Heart right ventricle (tissue), 16 donors: ENCODE measurements at regions not wholly inside any gene's neighbourhood (a gene's known extent, or its start where the extent isn't known, plus 50 kb on each side); places are given as distances from the start of the nearest gene placed in this dataset.
A peak's percentile ranks its signal among the peaks of the same experiment; 100 is the strongest.

Experiments
- ATAC-seq, 8 donors: fragments of 200-7000 bp; cut with Tn5 transposase; one replicate each; pipeline ENCODE4 v1.9.1; 2020; ENCODE audit warnings: mild to moderate bottlenecking in 8 of 8, moderate library complexity in 8 of 8, moderate number of reproducible peaks in 1 of 8
- DNase-seq, 2 donors: peaks; one replicate each; pipeline ENCODE4 v3.0.0-alpha.2; 2020
- H3K27ac ChIP-seq, 10 donors: fragments of 200-600 bp; sonication (generic) in 2 of 10; one replicate each; pipeline versions ENCODE4 v1.5.0 to v1.8.0; 2020 to 2022; ENCODE audit warnings: mild to moderate bottlenecking in 3 of 10
- H3K27me3 ChIP-seq, 7 donors: fragments of 200-600 bp; one replicate each; pipeline ENCODE4 v1.8.0; 2021 to 2022; ENCODE audit warnings: mild to moderate bottlenecking in 2 of 7
- H3K36me3 ChIP-seq, 9 donors: fragments of 200-600 bp; sonication (generic) in 1 of 9; one replicate each; pipeline versions ENCODE4 v1.5.0 to v1.8.0; 2020 to 2022; ENCODE audit warnings: mild to moderate bottlenecking in 2 of 9
- H3K4me1 ChIP-seq, 9 donors: fragments of 200-600 bp; sonication (generic) in 1 of 9; one replicate each; pipeline versions ENCODE4 v1.5.0 to v1.8.0; 2020 to 2022; ENCODE audit warnings: mild to moderate bottlenecking in 4 of 9
- H3K4me3 ChIP-seq, 10 donors: fragments of 200-600 bp; sonication (generic) in 2 of 10; one replicate each; pipeline versions ENCODE4 v1.5.0 to v1.8.0; 2020 to 2022; ENCODE audit warnings: mild to moderate bottlenecking in 7 of 10, moderate library complexity in 2 of 10
- H3K9me3 ChIP-seq, 11 donors: fragments of 200-600 bp in 10 of 11; sonication (generic) in 2 of 11; one replicate each; pipeline versions ENCODE4 v1.5.0 to v1.8.0; 2013 to 2022; ENCODE audit warnings: mild to moderate bottlenecking in 2 of 11, control low read depth in 1 of 11, moderate library complexity in 1 of 11
- WGBS, 2 donors: extraction: QIAGEN DNeasy Blood & Tissue Kit; methylation state at CpG; one replicate each; pipeline ENCODE4 v1.1.7; 2013; ENCODE audit warnings: inconsistent platforms in 1 of 2; 5-methylcytosine and 5-hydroxymethylcytosine counted together
- intact Hi-C, 10 donors: fragments of 100-400 bp; cut with DNase I; formaldehyde crosslinking; loops; one replicate each; pipeline versions ENCODE4 v1.11.1 to v1.14.2; 2022
- TF ChIP-seq, protein P1 (sequence below), 9 donors: fragments of 200-600 bp; sonication (generic) in 2 of 9; IDR thresholded peaks; one replicate each; pipeline versions ENCODE4 v1.5.0 to v1.8.0; 2021 to 2022; ENCODE audit warnings: antibody characterized with exemption in 9 of 9, mild to moderate bottlenecking in 5 of 9, moderate library complexity in 1 of 9
- donor health status: Arrhythmogenic right ventricular cardiomyopathy.
- donor health status: ischemic (EF 13 %, LVEDD 7.1; RV severe dilation, severe dysfunction).
- donor health status: healthy with polysubstance abuse.
- donor health status: DM: no; HTN: yes; CAD: no.
- donor health status: DM: no; HTN: no; CAD: no.
- donor health status: ischemic (EF 25% LVEDD 6.9; RV normal size, moderate dysfunction).
- donor health status: ischemic (EF 25% LVEDD 5.7; RV mildly dilated, moderate dysfunction).
- donor health status: healthy.
- donor health status: DM: yes; HTN: yes; CAD: no.
- donor health status: Ischemic cardiomyopathy.
- donor health status: ischemic (EF 35%, LVEDD 5.7; RV mildly dilated, moderate dysfunction).
- donor health status: nonischemic (EF 11% LVEDD 7.7; RV severe dilation, severe dysfunction).
- donor health status: DM: yes; HTN: yes; CAD: no.
- donor health status: PGD.
- donor health status: ischemic (EF 29% LVEDD 5.4; RV normal size, mild dysfunction).
- donor health status: nonischemic (EF 23%, LVEDD 6.1; RV moderate dilation, normal function).

DNA sequence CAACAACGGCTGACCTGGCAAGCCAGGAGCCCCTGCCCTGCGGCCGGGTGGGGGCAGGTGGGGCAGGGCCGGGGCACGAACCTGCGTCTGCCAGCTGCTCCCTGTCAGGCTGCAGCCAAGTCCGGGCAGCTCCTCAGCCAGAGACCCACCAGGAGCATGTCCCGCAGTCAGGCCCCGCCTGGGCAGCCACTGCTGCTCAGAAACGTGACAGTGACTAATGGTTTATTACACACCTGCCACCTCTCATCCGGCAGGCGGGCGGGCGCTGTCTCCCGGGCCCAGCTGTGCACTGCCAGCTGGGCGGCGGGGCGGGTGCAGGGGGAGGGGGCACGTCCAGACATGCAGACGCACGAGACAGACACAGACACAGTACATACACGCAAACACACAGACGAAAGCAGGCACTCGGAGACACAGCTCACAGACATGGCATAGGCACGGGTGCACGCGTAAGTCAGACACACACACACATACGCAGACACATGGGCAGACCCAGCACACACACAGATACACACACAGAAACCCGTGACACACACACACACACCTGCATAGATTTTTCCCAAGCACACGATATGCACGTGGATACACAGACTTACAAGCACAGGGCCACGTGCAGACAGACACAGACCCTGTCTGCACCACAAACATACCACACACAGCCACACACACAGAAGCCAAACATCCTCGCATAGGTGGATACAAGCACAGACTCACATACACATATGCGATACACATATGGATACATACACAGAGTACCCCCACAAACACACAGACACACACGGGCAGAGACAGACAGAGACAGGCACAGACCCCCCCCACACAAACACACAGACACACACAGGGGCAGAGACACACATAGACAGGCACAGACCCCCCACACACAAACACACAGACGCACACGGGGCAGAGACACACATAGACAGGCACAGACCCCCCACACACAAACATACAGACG lies 248.3 kb upstream of the CIBAR2 start:
- H3K36me3 ChIP-seq, result no peaks in the 10 kb centered on the region
- H3K4me1 ChIP-seq, result peaks cover 0 to 7% (median 0%) of the 10 kb centered on the region in 9 donors
- H3K27ac ChIP-seq, result no peak overlapping the region
- ATAC-seq (no peak), DNase-seq (no peak)
- no peaks in the 10 kb centered on the region for H3K27me3 ChIP-seq
- H3K4me3 ChIP-seq, result no peak overlapping the region
- 85 to 87% methylated on average over 38 of the region's 38 CpGs for WGBS, 2 donors
- peaks cover 0 to 3% (median 0%) of the 10 kb centered on the region in 11 donors for H3K9me3 ChIP-seq
- TF ChIP-seq, protein P1, sequence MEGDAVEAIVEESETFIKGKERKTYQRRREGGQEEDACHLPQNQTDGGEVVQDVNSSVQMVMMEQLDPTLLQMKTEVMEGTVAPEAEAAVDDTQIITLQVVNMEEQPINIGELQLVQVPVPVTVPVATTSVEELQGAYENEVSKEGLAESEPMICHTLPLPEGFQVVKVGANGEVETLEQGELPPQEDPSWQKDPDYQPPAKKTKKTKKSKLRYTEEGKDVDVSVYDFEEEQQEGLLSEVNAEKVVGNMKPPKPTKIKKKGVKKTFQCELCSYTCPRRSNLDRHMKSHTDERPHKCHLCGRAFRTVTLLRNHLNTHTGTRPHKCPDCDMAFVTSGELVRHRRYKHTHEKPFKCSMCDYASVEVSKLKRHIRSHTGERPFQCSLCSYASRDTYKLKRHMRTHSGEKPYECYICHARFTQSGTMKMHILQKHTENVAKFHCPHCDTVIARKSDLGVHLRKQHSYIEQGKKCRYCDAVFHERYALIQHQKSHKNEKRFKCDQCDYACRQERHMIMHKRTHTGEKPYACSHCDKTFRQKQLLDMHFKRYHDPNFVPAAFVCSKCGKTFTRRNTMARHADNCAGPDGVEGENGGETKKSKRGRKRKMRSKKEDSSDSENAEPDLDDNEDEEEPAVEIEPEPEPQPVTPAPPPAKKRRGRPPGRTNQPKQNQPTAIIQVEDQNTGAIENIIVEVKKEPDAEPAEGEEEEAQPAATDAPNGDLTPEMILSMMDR (IDR thresholded peaks at IDR 0.05), result no peak
- intact Hi-C loops, result no loop called here

DNA sequence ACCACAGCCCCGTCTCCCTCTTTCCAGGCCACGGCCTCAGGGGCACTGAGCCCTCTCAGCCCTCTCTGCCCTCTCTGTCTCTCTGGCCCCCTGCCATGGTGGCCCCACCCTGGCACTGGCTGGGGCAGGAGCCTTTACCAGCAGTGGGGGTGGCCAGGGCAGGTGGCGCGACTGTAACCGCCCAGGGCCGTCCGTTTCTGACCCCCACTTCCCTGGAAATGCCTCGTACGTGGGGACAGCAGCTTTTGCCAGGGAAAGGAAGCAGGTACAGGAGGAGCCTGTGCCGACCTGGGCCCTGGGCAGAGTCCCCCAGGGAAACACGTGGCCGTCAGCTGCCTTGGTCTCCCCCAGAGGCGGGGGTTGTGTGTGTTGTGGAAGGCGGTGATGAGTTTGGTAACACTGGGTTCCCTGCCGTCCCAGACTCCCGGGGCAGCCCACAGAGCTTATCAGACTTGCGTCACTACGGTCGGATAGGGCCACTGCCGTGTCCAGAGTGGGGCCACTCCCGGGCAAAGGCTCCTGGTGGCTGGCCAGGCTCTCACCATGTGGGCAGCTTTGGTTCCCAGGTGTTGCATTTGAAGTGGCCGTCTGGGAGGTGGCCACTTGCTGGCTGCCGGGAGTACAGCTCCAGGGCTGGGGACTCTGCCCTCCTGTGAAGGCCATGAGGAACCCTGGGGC lies 249.3 kb upstream of the CIBAR2 start:
- Histone ChIP-seq H3K9me3 (peaks cover 0 to 3% (median 0%) of the 10 kb centered on the region in 11 donors), H3K27ac (no peak overlapping the region), H3K27me3 (no peaks in the 10 kb centered on the region), H3K4me3 (no peak overlapping the region), H3K36me3 (no peaks in the 10 kb centered on the region), H3K4me1 (peaks cover 0 to 11% (median 0%) of the 10 kb centered on the region in 9 donors)
- ATAC-seq (peak in 7 of 8 donors; percentile 48 to 92 (median 85)), DNase-seq (peak in 1 of 2 donors; percentile 62)
- WGBS, 2 donors, result 76% methylated on average over 23 of the region's 23 CpGs
- TF ChIP-seq, protein P1 (IDR thresholded peaks at IDR 0.05), result no peak
- intact Hi-C loops, result no loop called here

DNA sequence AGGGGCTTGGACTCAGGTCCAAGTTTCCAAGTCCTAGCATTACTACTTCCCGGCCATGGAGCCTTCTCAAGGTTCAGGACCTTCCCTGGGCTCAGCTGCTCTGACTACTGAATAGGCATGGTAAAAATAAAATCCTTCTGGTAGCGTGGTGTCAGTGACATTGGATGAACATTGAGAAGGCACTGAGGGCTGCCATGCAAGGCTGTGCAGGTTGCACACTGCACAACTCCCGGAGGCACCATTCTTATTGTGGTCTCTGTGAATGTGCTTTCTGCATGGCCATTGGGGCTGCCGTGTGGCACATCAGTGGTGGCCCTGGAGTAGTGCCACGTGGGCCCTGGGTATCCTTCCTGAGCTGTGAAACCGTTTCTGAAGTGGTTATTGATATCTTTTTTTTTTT lies 250.2 kb upstream of the CIBAR2 start:
- TF ChIP-seq, protein P1 (IDR thresholded peaks at IDR 0.05), result no peak
- H3K27me3 ChIP-seq, result no peaks in the 10 kb centered on the region
- H3K4me1 ChIP-seq, result peaks cover 0 to 20% (median 0%) of the 10 kb centered on the region in 9 donors
- DNase-seq, result no peak
- H3K27ac ChIP-seq, result no peak overlapping the region
- 84 to 90% methylated on average over 6 of the region's 6 CpGs for WGBS, 2 donors
- H3K9me3 ChIP-seq, result peaks cover 0 to 3% (median 0%) of the 10 kb centered on the region in 11 donors
- no peaks in the 10 kb centered on the region for H3K36me3 ChIP-seq
- no peak overlapping the region for H3K4me3 ChIP-seq
- no peak for ATAC-seq
- intact Hi-C loops, result no loop called here

DNA sequence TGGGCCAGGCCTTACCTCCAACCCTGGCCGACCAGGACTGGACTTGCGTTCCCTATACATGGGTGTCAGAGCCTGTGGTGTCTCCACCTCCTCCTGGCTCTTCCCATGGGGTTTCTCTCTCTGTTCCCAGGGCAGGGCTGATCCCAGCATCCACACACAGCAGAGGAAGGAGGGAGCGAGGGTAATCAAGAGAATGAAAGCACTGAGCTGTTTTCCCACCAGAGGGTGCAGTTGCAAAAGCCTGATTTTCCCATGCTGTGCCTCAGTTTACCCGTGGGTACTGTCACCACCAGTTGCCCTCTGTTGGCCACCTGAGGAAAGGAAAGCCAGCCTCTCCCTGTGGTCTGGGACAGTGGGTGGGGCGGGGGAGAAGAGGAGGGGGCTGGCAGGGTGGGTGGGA lies 249.7 kb upstream of the GSE1 start:
- Histone ChIP-seq H3K4me1 (peaks cover 0 to 21% (median 0%) of the 10 kb centered on the region in 9 donors), H3K9me3 (peaks cover 0 to 3% (median 0%) of the 10 kb centered on the region in 11 donors), H3K4me3 (no peak overlapping the region), H3K27ac (no peak overlapping the region), H3K27me3 (no peaks in the 10 kb centered on the region), H3K36me3 (no peaks in the 10 kb centered on the region)
- intact Hi-C loops, result no loop called here
- 95% methylated on average over 5 of the region's 5 CpGs for WGBS, 2 donors
- ATAC-seq (no peak), DNase-seq (no peak)
- TF ChIP-seq, protein P1 (IDR thresholded peaks at IDR 0.05), result no peak
